Stimulated activated CD4-positive, alpha-beta T cell treated with anti-CD3 and anti-CD28 coated beads, Interleukin-4, amount 100 ng/mL, for 4 hours (primary cell): ENCODE measurements at regions not wholly inside any gene's neighbourhood (a gene's known extent, or its start where the extent isn't known, plus 50 kb on each side); places are given as distances from the start of the nearest gene placed in this dataset.
"Not testable (repeated sequence)": the region's sequence is repeated elsewhere in the genome, so short reads cannot be mapped to it uniquely, and the experiment has no call there.

Experiments used
- DNase-seq, 2 experiments: peaks; one replicate each; pipeline ENCODE4 v3.0.0-alpha.2; 2020

- DNase-seq: no peak
These were observed 817.4 kb downstream of the STIM2 start for GRCh38 chr4:27678027-27678426.

GRCh38 chr4:27684610-27685011 is 824.0 kb downstream of the STIM2 start:
- DNase-seq: no peak

- no peak for DNase-seq
These were observed 824.5 kb downstream of the STIM2 start for GRCh38 chr4:27685091-27685490.

GRCh38 chr4:27685947-27686346 is 825.3 kb downstream of the STIM2 start:
- DNase-seq: no peak

- no peak for DNase-seq
These were observed 831.5 kb downstream of the STIM2 start for GRCh38 chr4:27692158-27692557.

- no peak for DNase-seq
These were observed 832.4 kb downstream of the STIM2 start for GRCh38 chr4:27692868-27693634.

- not testable (repeated sequence) for DNase-seq
These were observed 835.6 kb downstream of the STIM2 start for GRCh38 chr4:27696257-27696656.

GRCh38 chr4:27701606-27702005 is 841.0 kb downstream of the STIM2 start:
- no peak for DNase-seq

- DNase-seq: no peak
These were observed 842.2 kb downstream of the STIM2 start for GRCh38 chr4:27702730-27703431.

GRCh38 chr4:27703771-27704170 is 843.1 kb downstream of the STIM2 start:
- no peak for DNase-seq

GRCh38 chr4:27711041-27711440 is 850.4 kb downstream of the STIM2 start:
- no peak for DNase-seq

GRCh38 chr4:27714073-27714472 is 853.4 kb downstream of the STIM2 start:
- no peak for DNase-seq

- no peak for DNase-seq
These were observed 856.2 kb downstream of the STIM2 start for GRCh38 chr4:27716693-27717430.

GRCh38 chr4:27717431-27717755 is 856.8 kb downstream of the STIM2 start:
- no peak for DNase-seq

- DNase-seq: no peak
These were observed 859.5 kb downstream of the STIM2 start for GRCh38 chr4:27720010-27720766.

GRCh38 chr4:27721193-27721592 is 860.6 kb downstream of the STIM2 start:
- no peak for DNase-seq

- no peak for DNase-seq
These were observed 868.3 kb downstream of the STIM2 start for GRCh38 chr4:27728892-27729291.

- DNase-seq: no peak
These were observed 882.2 kb downstream of the STIM2 start for GRCh38 chr4:27742816-27743215.

- DNase-seq: no peak
These were observed 899.3 kb downstream of the STIM2 start for GRCh38 chr4:27759611-27760575.

GRCh38 chr4:27763830-27764525 is 903.3 kb downstream of the STIM2 start:
- DNase-seq: no peak

GRCh38 chr4:27764526-27764837 is 903.8 kb downstream of the STIM2 start:
- no peak for DNase-seq
